ENCODE measurements at regions not wholly inside any gene's neighbourhood (a gene's known extent, or its start where the extent isn't known, plus 50 kb on each side); places are given as distances from the start of the nearest gene placed in this dataset.
"Not testable (repeated sequence)": the region's sequence is repeated elsewhere in the genome, so short reads cannot be mapped to it uniquely, and the experiment has no call there.

- FAIRE-seq; DNase-seq (ENCODE audit: insufficient read length, low spot score): not testable (repeated sequence)
These were observed 1671.7 kb downstream of the EFNA5 start for GRCh38 chr5:105998991-105999390.

GRCh38 chr5:105993027-105993426, 1677.7 kb downstream of the EFNA5 start:
- no peak for FAIRE-seq
- no peak for DNase-seq (ENCODE audit: insufficient read length, low spot score)

- DNase-seq (ENCODE audit: insufficient read length, low spot score), result no peak
- FAIRE-seq, result no peak
These were observed 1688.2 kb downstream of the EFNA5 start for GRCh38 chr5:105982526-105982925.

GRCh38 chr5:105978011-105978410, 1692.7 kb downstream of the EFNA5 start:
- DNase-seq (ENCODE audit: insufficient read length, low spot score) (no peak), FAIRE-seq (no peak)

- FAIRE-seq (no peak), DNase-seq (ENCODE audit: insufficient read length, low spot score) (no peak)
These were observed 1693.6 kb downstream of the EFNA5 start for GRCh38 chr5:105977163-105977562.

GRCh38 chr5:105970919-105971318, 1699.8 kb downstream of the EFNA5 start:
- FAIRE-seq (no peak), DNase-seq (ENCODE audit: insufficient read length, low spot score) (no peak)

GRCh38 chr5:105968981-105969380, 1701.8 kb downstream of the EFNA5 start:
- no peak for DNase-seq (ENCODE audit: insufficient read length, low spot score)
- no peak for FAIRE-seq

- no peak for DNase-seq (ENCODE audit: insufficient read length, low spot score)
- no peak for FAIRE-seq
These were observed 1707.0 kb downstream of the EFNA5 start for GRCh38 chr5:105963696-105964255.

GRCh38 chr5:105961572-105961971, 1709.2 kb downstream of the EFNA5 start:
- FAIRE-seq, result no peak
- no peak for DNase-seq (ENCODE audit: insufficient read length, low spot score)

GRCh38 chr5:105956456-105957196, 1714.1 kb downstream of the EFNA5 start:
- DNase-seq (ENCODE audit: insufficient read length, low spot score) (peak; percentile 8), FAIRE-seq (no peak)

- DNase-seq (ENCODE audit: insufficient read length, low spot score) (no peak), FAIRE-seq (no peak)
These were observed 1716.4 kb downstream of the EFNA5 start for GRCh38 chr5:105954341-105954740.

GRCh38 chr5:105953616-105954015, 1717.1 kb downstream of the EFNA5 start:
- DNase-seq (ENCODE audit: insufficient read length, low spot score) (no peak), FAIRE-seq (no peak)

GRCh38 chr5:105952875-105953274, 1717.9 kb downstream of the EFNA5 start:
- DNase-seq (ENCODE audit: insufficient read length, low spot score), result no peak
- FAIRE-seq, result no peak

- no peak for DNase-seq (ENCODE audit: insufficient read length, low spot score)
These were observed 1723.3 kb downstream of the EFNA5 start for GRCh38 chr5:105947461-105947860.

GRCh38 chr5:105945203-105945972, 1725.3 kb downstream of the EFNA5 start:
- DNase-seq (ENCODE audit: insufficient read length, low spot score) (no peak), FAIRE-seq (no peak)

More at GRCh38 chr5:105947461-105947860, 1723.3 kb downstream of the EFNA5 start:
- no peak for FAIRE-seq

GRCh38 chr5:105940181-105940580, 1730.6 kb downstream of the EFNA5 start:
- DNase-seq (ENCODE audit: insufficient read length, low spot score), result no peak

GRCh38 chr5:105934171-105934570, 1736.6 kb downstream of the EFNA5 start:
- no peak for FAIRE-seq
- DNase-seq (ENCODE audit: insufficient read length, low spot score), result no peak

More at GRCh38 chr5:105940181-105940580, 1730.6 kb downstream of the EFNA5 start:
- FAIRE-seq, result no peak

- FAIRE-seq (no peak), DNase-seq (ENCODE audit: insufficient read length, low spot score) (no peak)
These were observed 1738.8 kb downstream of the EFNA5 start for GRCh38 chr5:105931881-105932421.

GRCh38 chr5:105929858-105930257, 1740.9 kb downstream of the EFNA5 start:
- DNase-seq (ENCODE audit: insufficient read length, low spot score) (no peak), FAIRE-seq (no peak)

- FAIRE-seq (no peak), DNase-seq (ENCODE audit: insufficient read length, low spot score) (no peak)
These were observed 1746.4 kb downstream of the EFNA5 start for GRCh38 chr5:105924366-105924765.

GRCh38 chr5:105922574-105922973, 1748.2 kb downstream of the EFNA5 start:
- FAIRE-seq, result no peak
- DNase-seq (ENCODE audit: insufficient read length, low spot score), result no peak
